H9 (cell line): ENCODE measurements at regions not wholly inside any gene's neighbourhood (a gene's known extent, or its start where the extent isn't known, plus 50 kb on each side); places are given as distances from the start of the nearest gene placed in this dataset.
A peak's percentile ranks its signal among the peaks of the same experiment; 100 is the strongest.

Source experiments
- DNase-seq: peaks from one replicate; pipeline ENCODE4 v3.0.0-alpha.2; 2017
- H2AFZ ChIP-seq: one replicate; pipeline ENCODE4 v1.6.1; 2013; ENCODE audit warnings: mild to moderate bottlenecking, low read length, control low read depth, moderate library complexity
- H2AK5ac ChIP-seq: 2 replicates; pipeline ENCODE4 v1.6.1; 2013; ENCODE audit warnings: low read length, control low read depth, mixed read lengths; ENCODE audit not compliant: insufficient read length
- H2BK120ac ChIP-seq: one replicate; pipeline ENCODE4 v1.6.1; 2013; ENCODE audit warnings: low read depth, mild to moderate bottlenecking, low read length, control low read depth, inconsistent platforms; ENCODE audit not compliant: poor library complexity, severe bottlenecking
- H2BK12ac ChIP-seq: 2 replicates; pipeline ENCODE4 v1.6.1; 2013; ENCODE audit warnings: low read length, control low read depth, mixed read lengths, low read depth; ENCODE audit not compliant: insufficient read length
- H2BK15ac ChIP-seq: 2 replicates; pipeline ENCODE4 v1.6.1; 2013; ENCODE audit warnings: low read depth, low read length, control low read depth
- H2BK20ac ChIP-seq: one replicate; pipeline ENCODE4 v1.6.1; 2013; ENCODE audit warnings: low read depth, mild to moderate bottlenecking, low read length, control low read depth, inconsistent platforms; ENCODE audit not compliant: poor library complexity, severe bottlenecking
- H2BK5ac ChIP-seq: 2 replicates; pipeline ENCODE4 v1.6.1; 2013; ENCODE audit warnings: low read length, control low read depth, mixed read lengths; ENCODE audit not compliant: insufficient read length
- H3K14ac ChIP-seq: 2 replicates; pipeline ENCODE4 v1.6.1; 2013; ENCODE audit warnings: low read length, control low read depth; ENCODE audit not compliant: insufficient read depth
- H3K18ac ChIP-seq: 2 replicates; pipeline ENCODE4 v1.6.1; 2013; ENCODE audit warnings: low read depth, mild to moderate bottlenecking, mixed read lengths, low read length, control low read depth; ENCODE audit not compliant: insufficient read length
- H3K23ac ChIP-seq: 2 replicates; pipeline ENCODE4 v1.6.1; 2013; ENCODE audit warnings: low read length, control low read depth, mixed read lengths, low read depth; ENCODE audit not compliant: insufficient read length
- H3K23me2 ChIP-seq: 2 replicates; pipeline ENCODE4 v1.6.1; 2013; ENCODE audit warnings: low read depth, mild to moderate bottlenecking, mixed read lengths, low read length, control low read depth; ENCODE audit not compliant: insufficient read length, poor library complexity, severe bottlenecking
- H3K27ac ChIP-seq: 2 replicates; pipeline ENCODE4 v1.5.1; 2013; ENCODE audit warnings: low read length, control low read depth, mixed read lengths, low read depth; ENCODE audit not compliant: insufficient read length
- H3K27me3 ChIP-seq: 2 replicates; pipeline ENCODE4 v1.6.1; 2013; ENCODE audit warnings: low read length, control low read depth, inconsistent platforms; ENCODE audit not compliant: insufficient read depth
- H3K4ac ChIP-seq: 2 replicates; pipeline ENCODE4 v1.6.1; 2013; ENCODE audit warnings: low read depth, mild to moderate bottlenecking, control low read depth, inconsistent platforms, low read length, moderate library complexity
- H3K4me1 ChIP-seq: 2 replicates; pipeline ENCODE4 v1.6.1; 2013; ENCODE audit warnings: low read length, control low read depth, inconsistent platforms; ENCODE audit not compliant: insufficient read depth
- H3K4me2 ChIP-seq: 2 replicates; pipeline ENCODE4 v1.6.1; 2013; ENCODE audit warnings: low read length, control low read depth, mixed read lengths; ENCODE audit not compliant: insufficient read length, insufficient read depth
- H3K56ac ChIP-seq: 2 replicates; pipeline ENCODE4 v1.6.1; 2013; ENCODE audit warnings: low read depth, mild to moderate bottlenecking, mixed read lengths, low read length, control low read depth; ENCODE audit not compliant: insufficient read length
- H3K79me1 ChIP-seq: 2 replicates; pipeline ENCODE4 v1.6.1; 2013; ENCODE audit warnings: low read depth, mild to moderate bottlenecking, moderate library complexity, low read length, control low read depth, inconsistent platforms; ENCODE audit not compliant: insufficient read depth, poor library complexity, severe bottlenecking
- H3K79me2 ChIP-seq: 2 replicates; pipeline ENCODE4 v1.6.1; 2013; ENCODE audit warnings: low read length, control low read depth, inconsistent platforms; ENCODE audit not compliant: insufficient read depth
- H3K9ac ChIP-seq: 2 replicates; pipeline ENCODE4 v1.6.1; 2013; ENCODE audit warnings: low read length, control low read depth, mixed read lengths; ENCODE audit not compliant: insufficient read length; ENCODE audit errors: extremely low read depth
- H3K9me3 ChIP-seq: one replicate; pipeline ENCODE4 v1.6.1; 2013; ENCODE audit warnings: low read depth, low read length, inconsistent platforms; ENCODE audit not compliant: control insufficient read depth
- H3T11ph ChIP-seq: one replicate; pipeline ENCODE4 v1.6.1; 2013; ENCODE audit warnings: mild to moderate bottlenecking, low read length, control low read depth, inconsistent platforms
- H4K20me1 ChIP-seq: one replicate; pipeline ENCODE4 v1.6.1; 2013; ENCODE audit not compliant: control insufficient read depth, insufficient read length, insufficient read depth
- H4K5ac ChIP-seq: 2 replicates; pipeline ENCODE4 v1.6.1; 2013; ENCODE audit warnings: low read depth, mild to moderate bottlenecking, mixed read lengths, low read length, control low read depth; ENCODE audit not compliant: insufficient read length
- H4K8ac ChIP-seq: replicated peaks from 2 replicates; pipeline ENCODE4 v1.6.1; 2013; ENCODE audit warnings: low read length, control low read depth, mixed read lengths, low read depth; ENCODE audit not compliant: insufficient read length
- H4K91ac ChIP-seq: 2 replicates; pipeline ENCODE4 v1.6.1; 2013; ENCODE audit warnings: low read depth, mild to moderate bottlenecking, moderate library complexity, mixed read lengths, low read length, control low read depth; ENCODE audit not compliant: insufficient read length
- H3K27ac Mint-ChIP-seq, 3 experiments: 2 replicates in 2 of 3; 3 replicates in 1 of 3; pipeline ENCODE4 v1.8.0; 2020 to 2021; ENCODE audit warnings: mixed read lengths in 3 of 3, mild to moderate bottlenecking in 1 of 3, moderate library complexity in 1 of 3
- H3K27me3 Mint-ChIP-seq: 2 replicates; pipeline ENCODE4 v1.8.0; 2021; ENCODE audit warnings: low read depth, mild to moderate bottlenecking, moderate library complexity, mixed read lengths
- H3K36me3 Mint-ChIP-seq, 3 experiments: 2 replicates in 2 of 3; 3 replicates in 1 of 3; pipeline ENCODE4 v1.8.0; 2020 to 2021; ENCODE audit warnings: low read depth in 3 of 3, mixed read lengths in 3 of 3; ENCODE audit not compliant: insufficient read depth in 1 of 3
- H3K4me1 Mint-ChIP-seq, 2 experiments: 2 replicates each; pipeline ENCODE4 v1.8.0; 2020; ENCODE audit warnings: mixed read lengths in 2 of 2
- H3K4me3 Mint-ChIP-seq, 2 experiments: 2 replicates in 1 of 2; 3 replicates in 1 of 2; pipeline ENCODE4 v1.8.0; 2020 to 2021; ENCODE audit warnings: mild to moderate bottlenecking in 2 of 2, mixed read lengths in 2 of 2, moderate library complexity in 1 of 2
- H3K9me3 Mint-ChIP-seq, 2 experiments: 2 replicates in 1 of 2; 3 replicates in 1 of 2; pipeline ENCODE4 v1.8.0; 2020; ENCODE audit warnings: mild to moderate bottlenecking in 2 of 2, mixed read lengths in 2 of 2, moderate library complexity in 1 of 2
- CTCF ChIP-seq: fragments of 200-600 bp; sonication (generic); conservative IDR thresholded peaks from 3 replicates; pipeline ENCODE4 v1.8.0; 2021; ENCODE audit warnings: antibody characterized with exemption, mild to moderate bottlenecking
- WGBS: extraction: QIAGEN DNeasy Blood & Tissue Kit; methylation state at CpG from one replicate; pipeline ENCODE4 v1.1.7; 2013; ENCODE audit warnings: missing lambda C conversion rate, low lambda C conversion rate, mixed read lengths; ENCODE audit not compliant: insufficient read length; ENCODE audit errors: extremely low coverage; 5-methylcytosine and 5-hydroxymethylcytosine counted together

- Mint-ChIP-seq H3K36me3 (no peaks in the 10 kb centered on the region; a peak in 1 of 7 replicates), H3K4me1 (peaks cover 0 to 6% of the 10 kb centered on the region in 2 experiments; a peak in 2 of 4 replicates), H3K9me3 (peaks cover 0 to 2% of the 10 kb centered on the region in 2 experiments; a peak in 1 of 5 replicates), H3K27me3 (no peaks in the 10 kb centered on the region), H3K4me3 (no peak overlapping the region), H3K27ac (no peak overlapping the region)
- no peak overlapping the region for H3T11ph ChIP-seq
- no peak overlapping the region for H2AK5ac ChIP-seq
- no peak overlapping the region for H3K27ac ChIP-seq
- no peak overlapping the region for H3K4me2 ChIP-seq
- H3K14ac ChIP-seq, result no peak overlapping the region
- H3K23me2 ChIP-seq, result no peaks in the 10 kb centered on the region
- H3K27me3 ChIP-seq, result no peaks in the 10 kb centered on the region
- no peak overlapping the region for H4K91ac ChIP-seq
- no CpG with 5 or more reads among the region's 2 CpGs for WGBS
- H2BK20ac ChIP-seq, result no peak overlapping the region
- DNase-seq, result peak; percentile 46
- TF ChIP-seq CTCF, result 0 out of 3 replicates have a peak, but pooled peaks have one; percentile 16
- H3K56ac ChIP-seq, result no peak overlapping the region
- H4K8ac ChIP-seq, result no peak overlapping the region
- H3K79me1 ChIP-seq, result no peaks in the 10 kb centered on the region
- H3K4me1 ChIP-seq, result no peaks in the 10 kb centered on the region; the same call in 1 of the 2 replicates
- no peak overlapping the region for H3K9ac ChIP-seq
- H2BK120ac ChIP-seq, result no peak overlapping the region
- no peaks in the 10 kb centered on the region for H3K9me3 ChIP-seq
- H4K5ac ChIP-seq, result no peak overlapping the region
- H3K4ac ChIP-seq, result no peak overlapping the region
- H2BK5ac ChIP-seq, result no peak overlapping the region
- no peak overlapping the region for H3K18ac ChIP-seq
- H2AFZ ChIP-seq, result no peak overlapping the region
- H4K20me1 ChIP-seq, result no peaks in the 10 kb centered on the region
- H3K23ac ChIP-seq, result no peak overlapping the region
- no peak overlapping the region for H2BK15ac ChIP-seq
- no peak overlapping the region for H2BK12ac ChIP-seq
- H3K79me2 ChIP-seq, result no peaks in the 10 kb centered on the region
Measured at GRCh38 chr1:199218065-199218464, 579.2 kb downstream of the PTPRC start.
